ENCODE measurements at regions not wholly inside any gene's neighbourhood (a gene's known extent, or its start where the extent isn't known, plus 50 kb on each side); places are given as distances from the start of the nearest gene placed in this dataset.

- DNase-seq: no peak
- H3K27ac ChIP-seq: no peak overlapping the region
- H3K36me3 ChIP-seq: no peaks in the 10 kb centered on the region
- H3K4me1 ChIP-seq: no peaks in the 10 kb centered on the region
- H3K4me3 ChIP-seq: no peak overlapping the region
- no peaks in the 10 kb centered on the region for H3K27me3 ChIP-seq
- H3K9me3 ChIP-seq: no peaks in the 10 kb centered on the region
- TF ChIP-seq, protein P1, sequence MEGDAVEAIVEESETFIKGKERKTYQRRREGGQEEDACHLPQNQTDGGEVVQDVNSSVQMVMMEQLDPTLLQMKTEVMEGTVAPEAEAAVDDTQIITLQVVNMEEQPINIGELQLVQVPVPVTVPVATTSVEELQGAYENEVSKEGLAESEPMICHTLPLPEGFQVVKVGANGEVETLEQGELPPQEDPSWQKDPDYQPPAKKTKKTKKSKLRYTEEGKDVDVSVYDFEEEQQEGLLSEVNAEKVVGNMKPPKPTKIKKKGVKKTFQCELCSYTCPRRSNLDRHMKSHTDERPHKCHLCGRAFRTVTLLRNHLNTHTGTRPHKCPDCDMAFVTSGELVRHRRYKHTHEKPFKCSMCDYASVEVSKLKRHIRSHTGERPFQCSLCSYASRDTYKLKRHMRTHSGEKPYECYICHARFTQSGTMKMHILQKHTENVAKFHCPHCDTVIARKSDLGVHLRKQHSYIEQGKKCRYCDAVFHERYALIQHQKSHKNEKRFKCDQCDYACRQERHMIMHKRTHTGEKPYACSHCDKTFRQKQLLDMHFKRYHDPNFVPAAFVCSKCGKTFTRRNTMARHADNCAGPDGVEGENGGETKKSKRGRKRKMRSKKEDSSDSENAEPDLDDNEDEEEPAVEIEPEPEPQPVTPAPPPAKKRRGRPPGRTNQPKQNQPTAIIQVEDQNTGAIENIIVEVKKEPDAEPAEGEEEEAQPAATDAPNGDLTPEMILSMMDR (IDR thresholded peaks at IDR 0.05): no peak
- TF ChIP-seq POLR2A (IDR thresholded peaks at IDR 0.05): no peak
These were observed 597.5 kb downstream of the TBC1D32 start for GRCh38 chr6:120736740-120737139.

GRCh38 chr6:120735641-120736040 is 598.6 kb downstream of the TBC1D32 start:
- no peaks in the 10 kb centered on the region for H3K27me3 ChIP-seq
- no peak for TF ChIP-seq POLR2A (IDR thresholded peaks at IDR 0.05)
- TF ChIP-seq, protein P1 (IDR thresholded peaks at IDR 0.05): no peak
- no peaks in the 10 kb centered on the region for H3K4me1 ChIP-seq
- DNase-seq: no peak
- no peaks in the 10 kb centered on the region for H3K36me3 ChIP-seq
- peaks cover 0 to 3% (median 0%) of the 10 kb centered on the region in 4 donors for H3K9me3 ChIP-seq
- H3K27ac ChIP-seq: no peak overlapping the region
- no peak overlapping the region for H3K4me3 ChIP-seq

DNA sequence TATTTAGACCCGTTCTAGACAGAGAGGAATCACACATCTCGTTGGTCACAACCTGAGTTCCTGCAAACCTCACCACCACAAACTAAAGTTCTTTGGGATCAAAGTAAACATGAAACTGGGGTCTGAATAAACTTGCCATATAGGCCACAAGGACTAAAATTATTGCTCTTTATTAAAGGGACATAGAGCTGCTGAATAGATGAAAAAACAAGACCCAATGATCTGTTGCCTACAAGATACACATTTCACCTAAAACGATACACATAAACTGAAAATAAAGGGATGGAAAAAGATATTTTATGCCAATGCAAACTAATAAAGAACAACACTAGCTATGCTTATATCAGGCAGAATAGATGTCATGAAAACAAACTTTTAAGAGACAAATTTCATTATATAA is 623.0 kb downstream of the TBC1D32 start:
- no peak for DNase-seq
- H3K4me3 ChIP-seq: no peak overlapping the region
- H3K4me1 ChIP-seq: no peaks in the 10 kb centered on the region
- no peaks in the 10 kb centered on the region for H3K36me3 ChIP-seq
- H3K27me3 ChIP-seq: no peaks in the 10 kb centered on the region
- no peak overlapping the region for H3K27ac ChIP-seq
- TF ChIP-seq, protein P1 (IDR thresholded peaks at IDR 0.05): no peak
- no peak for TF ChIP-seq POLR2A (IDR thresholded peaks at IDR 0.05)
- H3K9me3 ChIP-seq: no peaks in the 10 kb centered on the region

DNA sequence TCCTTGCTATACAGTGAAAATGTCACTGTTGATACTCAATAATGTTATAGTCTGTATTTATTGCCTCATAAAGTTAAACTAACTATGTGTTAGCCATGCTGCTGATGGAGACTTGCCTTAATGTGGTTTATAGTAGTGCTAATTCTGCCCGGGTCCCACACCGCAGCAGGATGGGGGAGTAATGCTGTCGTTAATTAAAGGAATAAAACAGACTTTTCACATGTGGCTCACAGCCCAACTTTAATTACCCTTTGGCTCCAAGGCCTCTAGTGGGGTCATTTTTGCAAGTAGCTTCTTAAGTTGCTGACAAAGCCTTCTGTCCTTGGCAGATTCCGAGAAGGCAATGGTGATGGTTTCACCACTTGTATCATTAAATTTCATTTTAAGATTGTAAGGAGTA is 634.3 kb downstream of the TBC1D32 start:
- no peak overlapping the region for H3K27ac ChIP-seq
- no peak for DNase-seq
- no peaks in the 10 kb centered on the region for H3K36me3 ChIP-seq
- no peak overlapping the region for H3K4me3 ChIP-seq
- no peaks in the 10 kb centered on the region for H3K27me3 ChIP-seq
- no peaks in the 10 kb centered on the region for H3K4me1 ChIP-seq
- TF ChIP-seq, protein P1 (IDR thresholded peaks at IDR 0.05): no peak
- TF ChIP-seq POLR2A (IDR thresholded peaks at IDR 0.05): no peak
- H3K9me3 ChIP-seq: no peaks in the 10 kb centered on the region

DNA sequence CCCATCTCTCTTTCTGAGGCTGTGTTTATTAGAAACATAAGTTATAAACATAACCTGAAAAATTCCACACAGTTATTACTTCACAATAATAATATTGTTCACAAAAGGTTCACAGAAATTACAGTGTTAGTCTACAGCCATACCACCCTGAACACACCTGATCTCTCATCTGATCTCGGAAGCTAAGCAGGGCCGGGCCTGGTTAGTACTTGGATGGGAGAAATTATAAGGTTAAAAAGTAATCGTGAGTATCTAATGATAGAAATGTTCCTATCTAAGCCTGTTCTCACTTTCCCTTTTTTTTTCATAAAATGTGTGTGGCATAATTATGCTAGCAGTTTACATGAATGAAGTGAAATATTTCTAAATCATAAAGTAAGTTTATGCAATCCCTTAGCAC is 647.8 kb downstream of the TBC1D32 start:
- Histone ChIP-seq H3K9me3 (no peaks in the 10 kb centered on the region), H3K36me3 (no peaks in the 10 kb centered on the region), H3K4me3 (no peak overlapping the region), H3K4me1 (no peaks in the 10 kb centered on the region), H3K27me3 (no peaks in the 10 kb centered on the region), H3K27ac (no peak overlapping the region)
- TF ChIP-seq, protein P1 (IDR thresholded peaks at IDR 0.05): no peak
- TF ChIP-seq POLR2A (IDR thresholded peaks at IDR 0.05): no peak
- no peak for DNase-seq

GRCh38 chr6:120682145-120682544 is 652.1 kb downstream of the TBC1D32 start:
- H3K4me1 ChIP-seq: no peaks in the 10 kb centered on the region
- no peak for DNase-seq
- H3K27ac ChIP-seq: no peak overlapping the region
- TF ChIP-seq, protein P1 (IDR thresholded peaks at IDR 0.05): no peak
- TF ChIP-seq POLR2A (IDR thresholded peaks at IDR 0.05): no peak
- no peak overlapping the region for H3K4me3 ChIP-seq
- no peaks in the 10 kb centered on the region for H3K27me3 ChIP-seq
- no peaks in the 10 kb centered on the region for H3K9me3 ChIP-seq
- H3K36me3 ChIP-seq: no peaks in the 10 kb centered on the region

Measured in Peyer's patch (tissue), 4 donors.